Neuronal stem cell (in vitro differentiated cells): ENCODE measurements at regions not wholly inside any gene's neighbourhood (a gene's known extent, or its start where the extent isn't known, plus 50 kb on each side); places are given as distances from the start of the nearest gene placed in this dataset.

Experiments
- DNase-seq: peaks from one replicate; pipeline ENCODE4 v3.0.0-alpha.2; 2013; ENCODE audit warnings: low spot score
- H2AFZ ChIP-seq: one replicate; pipeline ENCODE4 v1.6.1; 2013; ENCODE audit warnings: mild to moderate bottlenecking, low read length, inconsistent platforms
- H2AK5ac ChIP-seq: 2 replicates; pipeline ENCODE4 v1.6.1; 2013; ENCODE audit warnings: low read depth, mild to moderate bottlenecking, inconsistent platforms, low read length, moderate library complexity, mixed read lengths
- H2BK120ac ChIP-seq: 2 replicates; pipeline ENCODE4 v1.6.1; 2013; ENCODE audit warnings: low read depth, mild to moderate bottlenecking, inconsistent platforms, low read length, moderate library complexity, mixed read lengths
- H2BK12ac ChIP-seq: one replicate; pipeline ENCODE4 v1.6.1; 2013; ENCODE audit warnings: low read length, inconsistent platforms
- H2BK15ac ChIP-seq: 2 replicates; pipeline ENCODE4 v1.6.1; 2013; ENCODE audit warnings: mild to moderate bottlenecking, low read length, inconsistent platforms, mixed read lengths
- H2BK5ac ChIP-seq: one replicate; pipeline ENCODE4 v1.6.1; 2013; ENCODE audit warnings: inconsistent platforms, mild to moderate bottlenecking, low read length, moderate library complexity
- H3K14ac ChIP-seq: one replicate; pipeline ENCODE4 v1.6.1; 2013; ENCODE audit warnings: low read length, inconsistent platforms
- H3K18ac ChIP-seq: 2 replicates; pipeline ENCODE4 v1.6.1; 2013; ENCODE audit warnings: low read length, inconsistent platforms
- H3K23ac ChIP-seq: 2 replicates; pipeline ENCODE4 v1.6.1; 2013; ENCODE audit warnings: low read depth, mild to moderate bottlenecking, mixed read lengths, low read length, inconsistent platforms; ENCODE audit not compliant: poor library complexity
- H3K27ac ChIP-seq: replicated peaks from 3 replicates; pipeline ENCODE4 v1.5.1; 2013; ENCODE audit warnings: low read length, inconsistent platforms
- H3K27me3 ChIP-seq, 3 experiments: 2 replicates each; pipeline ENCODE4 v1.6.1; 2013; ENCODE audit warnings: low read length in 3 of 3, mild to moderate bottlenecking in 2 of 3, inconsistent platforms in 1 of 3, low read depth in 1 of 3, mixed read lengths in 1 of 3, moderate library complexity in 1 of 3; ENCODE audit not compliant: control insufficient read depth in 3 of 3, insufficient read depth in 3 of 3
- H3K36me3 ChIP-seq, 2 donors: replicated peaks in 1 of 2; 2 replicates each; pipeline ENCODE4 v1.6.1; 2013; ENCODE audit warnings: low read length in 2 of 2; ENCODE audit not compliant: control insufficient read depth in 2 of 2, insufficient read depth in 2 of 2
- H3K4ac ChIP-seq: 2 replicates; pipeline ENCODE4 v1.6.1; 2013; ENCODE audit warnings: inconsistent platforms, mild to moderate bottlenecking, low read length, moderate library complexity
- H3K4me1 ChIP-seq, 2 donors: 1 replicate in 1 of 2; 2 replicates in 1 of 2; pipeline ENCODE4 v1.6.1; 2013; ENCODE audit warnings: low read length in 2 of 2, low read depth in 1 of 2; ENCODE audit not compliant: control insufficient read depth in 2 of 2, insufficient read depth in 1 of 2
- H3K4me2 ChIP-seq: one replicate; pipeline ENCODE4 v1.6.1; 2013; ENCODE audit warnings: mild to moderate bottlenecking, low read length, inconsistent platforms; ENCODE audit not compliant: insufficient read depth, poor library complexity, severe bottlenecking
- H3K4me3 ChIP-seq, 2 donors: 2 replicates each; pipeline ENCODE4 v1.5.1; 2013; ENCODE audit warnings: low read length in 2 of 2, mild to moderate bottlenecking in 2 of 2, inconsistent platforms in 1 of 2, moderate library complexity in 1 of 2
- H3K79me1 ChIP-seq: one replicate; pipeline ENCODE4 v1.6.1; 2013; ENCODE audit warnings: low read depth, mild to moderate bottlenecking, inconsistent platforms, low read length, moderate library complexity
- H3K9ac ChIP-seq: one replicate; pipeline ENCODE4 v1.6.1; 2013; ENCODE audit warnings: mild to moderate bottlenecking, low read depth, low read length, inconsistent platforms; ENCODE audit not compliant: poor library complexity
- H3K9me3 ChIP-seq, 2 donors: replicated peaks in 1 of 2; 2 replicates each; pipeline versions ENCODE3 to v1.6.1; 2013; ENCODE audit warnings: low read length in 2 of 2, mild to moderate bottlenecking in 2 of 2, inconsistent platforms in 1 of 2, low read depth in 1 of 2, mixed read lengths in 1 of 2, moderate library complexity in 1 of 2; ENCODE audit not compliant: control insufficient read depth in 2 of 2, insufficient read depth in 1 of 2
- H4K8ac ChIP-seq: one replicate; pipeline ENCODE4 v1.6.1; 2013; ENCODE audit warnings: low read depth, mild to moderate bottlenecking, inconsistent platforms, low read length, moderate library complexity
- H4K91ac ChIP-seq: one replicate; pipeline ENCODE4 v1.6.1; 2013; ENCODE audit warnings: low read length, low read depth, mild to moderate bottlenecking, inconsistent platforms; ENCODE audit not compliant: poor library complexity
- WGBS, 2 donors: extraction: QIAGEN DNeasy Blood & Tissue Kit; methylation state at CpG; one replicate each; pipeline ENCODE4 v1.1.7; 2013; ENCODE audit warnings: missing lambda C conversion rate in 2 of 2, mixed read lengths in 1 of 2; ENCODE audit not compliant: insufficient read length in 2 of 2, insufficient replicate concordance in 1 of 2; ENCODE audit errors: extremely low coverage in 2 of 2; 5-methylcytosine and 5-hydroxymethylcytosine counted together

- Histone ChIP-seq H3K4me3 (no peak overlapping the region), H3K4me2 (no peak overlapping the region)
These were observed 150.5 kb downstream of the DKK1 start for GRCh38 chr10:52464368-52465124.

GRCh38 chr10:52465202-52465601, 151.1 kb downstream of the DKK1 start:
- no CpG with 5 or more reads among the region's 3 CpGs for WGBS, 2 donors
- Histone ChIP-seq H3K79me1 (no peaks in the 10 kb centered on the region), H3K9me3 (no peaks in the 10 kb centered on the region), H2AK5ac (no peak overlapping the region), H3K14ac (no peak overlapping the region), H3K4me2 (no peak overlapping the region), H2AFZ (no peak overlapping the region), H3K27ac (no peak overlapping the region), H4K8ac (no peak overlapping the region), H2BK12ac (no peak overlapping the region), H3K36me3 (no peaks in the 10 kb centered on the region), H2BK120ac (no peak overlapping the region), H3K4me3 (no peak overlapping the region), H3K9ac (no peak overlapping the region), H3K23ac (no peak overlapping the region), H3K27me3 (no peaks in the 10 kb centered on the region), H3K4ac (no peak overlapping the region), H4K91ac (no peak overlapping the region), H3K18ac (no peak overlapping the region), H2BK15ac (no peak overlapping the region), H3K4me1 (no peaks in the 10 kb centered on the region), H2BK5ac (no peak overlapping the region)
- DNase-seq, result no peak

More at GRCh38 chr10:52464368-52465124, 150.5 kb downstream of the DKK1 start:
- Histone ChIP-seq H2AFZ (no peak overlapping the region), H3K4ac (no peak overlapping the region), H3K14ac (no peak overlapping the region), H3K27me3 (no peaks in the 10 kb centered on the region), H3K79me1 (no peaks in the 10 kb centered on the region), H3K9ac (no peak overlapping the region), H2AK5ac (no peak overlapping the region), H2BK5ac (no peak overlapping the region), H4K8ac (no peak overlapping the region), H3K27ac (no peak overlapping the region), H2BK12ac (no peak overlapping the region), H2BK120ac (no peak overlapping the region), H3K9me3 (no peaks in the 10 kb centered on the region), H4K91ac (no peak overlapping the region), H2BK15ac (no peak overlapping the region), H3K18ac (no peak overlapping the region), H3K23ac (no peak overlapping the region), H3K4me1 (no peaks in the 10 kb centered on the region), H3K36me3 (no peaks in the 10 kb centered on the region)
- DNase-seq, result no peak
- WGBS, 2 donors, result no CpG with 5 or more reads among the region's 9 CpGs

- Histone ChIP-seq H3K79me1 (no peaks in the 10 kb centered on the region), H3K27ac (no peak overlapping the region), H2BK5ac (no peak overlapping the region), H3K9ac (no peak overlapping the region), H3K23ac (no peak overlapping the region), H3K4me1 (no peaks in the 10 kb centered on the region), H2AFZ (no peak overlapping the region), H2BK120ac (no peak overlapping the region), H3K36me3 (no peaks in the 10 kb centered on the region), H3K4ac (no peak overlapping the region), H2BK15ac (no peak overlapping the region), H3K4me3 (no peak overlapping the region), H4K91ac (no peak overlapping the region), H2AK5ac (no peak overlapping the region), H3K9me3 (no peaks in the 10 kb centered on the region), H3K27me3 (no peaks in the 10 kb centered on the region), H4K8ac (no peak overlapping the region), H2BK12ac (no peak overlapping the region), H3K4me2 (no peak overlapping the region), H3K18ac (no peak overlapping the region), H3K14ac (no peak overlapping the region)
- WGBS, 2 donors, result no CpG with 5 or more reads among the region's 5 CpGs
- DNase-seq, result no peak
These were observed 152.4 kb downstream of the DKK1 start for GRCh38 chr10:52466464-52466863.

- no CpG with 5 or more reads among the region's 1 CpG for WGBS, 2 donors
- Histone ChIP-seq H3K23ac (no peak overlapping the region), H3K27ac (no peak overlapping the region), H3K4me2 (no peak overlapping the region), H4K8ac (no peak overlapping the region), H3K36me3 (no peaks in the 10 kb centered on the region), H3K14ac (no peak overlapping the region), H3K4me1 (no peaks in the 10 kb centered on the region), H2BK5ac (no peak overlapping the region), H2BK120ac (no peak overlapping the region), H3K27me3 (no peaks in the 10 kb centered on the region), H2AK5ac (no peak overlapping the region), H2BK15ac (no peak overlapping the region), H3K18ac (no peak overlapping the region), H3K4ac (no peak overlapping the region), H3K79me1 (no peaks in the 10 kb centered on the region), H3K4me3 (no peak overlapping the region), H3K9ac (no peak overlapping the region), H2AFZ (no peak overlapping the region), H2BK12ac (no peak overlapping the region), H4K91ac (no peak overlapping the region), H3K9me3 (no peaks in the 10 kb centered on the region)
- no peak for DNase-seq
These were observed 156.1 kb downstream of the DKK1 start for GRCh38 chr10:52469970-52470705.
